HG02759 (cell line): ENCODE measurements at regions not wholly inside any gene's neighbourhood (a gene's known extent, or its start where the extent isn't known, plus 50 kb on each side); places are given as distances from the start of the nearest gene placed in this dataset.

Experiments used
- ATAC-seq: cut with Tn5 transposase; IDR thresholded peaks from one replicate; pipeline ENCODE4 v1.9.1; 2021; ENCODE audit warnings: mild to moderate bottlenecking, moderate library complexity; ENCODE audit not compliant: unreplicated experiment

GRCh38 chr6:139595183-139595582 is 220.7 kb upstream of the CITED2 start:
- no peak for ATAC-seq

DNA sequence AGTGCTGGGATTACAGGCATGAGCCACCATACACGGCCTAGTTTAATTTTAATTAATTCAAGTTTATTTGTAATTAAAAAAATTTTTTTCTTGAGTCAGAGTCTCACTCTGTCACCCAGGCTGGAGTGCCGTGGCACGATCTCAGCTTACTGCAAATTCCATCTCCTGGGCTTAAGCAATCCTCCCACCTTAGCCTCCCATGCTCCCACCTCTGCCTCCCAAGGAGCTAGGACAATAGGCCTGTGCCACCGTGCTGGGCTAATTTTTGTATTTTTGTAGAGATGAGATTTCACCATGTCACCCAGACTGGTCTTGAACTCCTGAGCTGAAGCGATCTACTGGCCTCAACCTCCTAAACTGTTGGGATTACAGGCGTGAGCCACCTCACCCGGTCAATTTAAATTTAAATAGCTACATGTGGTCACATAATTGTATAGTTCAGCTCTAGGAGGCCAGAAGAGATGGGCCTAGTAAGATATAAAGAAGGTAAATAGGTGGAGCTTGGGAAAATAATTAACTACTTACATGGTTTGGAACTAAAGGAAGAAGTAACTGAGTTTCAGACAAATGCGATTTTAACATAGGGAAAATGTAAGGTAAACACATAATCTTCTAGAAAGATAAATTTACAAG is 220.0 kb upstream of the CITED2 start:
- no peak for ATAC-seq

- no peak for ATAC-seq
These were observed 218.6 kb upstream of the CITED2 start for GRCh38 chr6:139593081-139593480.

DNA sequence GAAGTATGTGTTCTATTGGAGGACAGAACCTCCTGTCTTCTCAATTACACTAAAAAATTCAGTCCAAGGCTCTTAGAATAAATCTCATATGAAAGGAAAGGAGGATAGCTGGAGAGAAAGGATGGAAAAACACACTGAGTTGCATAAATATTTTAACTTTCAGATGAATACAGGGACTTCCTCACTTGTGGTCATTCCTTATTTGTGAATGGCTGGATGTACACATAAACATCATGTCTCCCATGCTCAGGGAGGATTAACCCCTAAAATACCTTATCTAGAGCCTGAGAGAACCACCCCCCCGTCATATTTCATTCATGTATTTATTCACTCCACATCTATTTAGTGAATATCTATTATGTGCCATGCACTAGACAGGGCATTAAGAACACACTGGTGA is 217.6 kb upstream of the CITED2 start:
- ATAC-seq: no peak

DNA sequence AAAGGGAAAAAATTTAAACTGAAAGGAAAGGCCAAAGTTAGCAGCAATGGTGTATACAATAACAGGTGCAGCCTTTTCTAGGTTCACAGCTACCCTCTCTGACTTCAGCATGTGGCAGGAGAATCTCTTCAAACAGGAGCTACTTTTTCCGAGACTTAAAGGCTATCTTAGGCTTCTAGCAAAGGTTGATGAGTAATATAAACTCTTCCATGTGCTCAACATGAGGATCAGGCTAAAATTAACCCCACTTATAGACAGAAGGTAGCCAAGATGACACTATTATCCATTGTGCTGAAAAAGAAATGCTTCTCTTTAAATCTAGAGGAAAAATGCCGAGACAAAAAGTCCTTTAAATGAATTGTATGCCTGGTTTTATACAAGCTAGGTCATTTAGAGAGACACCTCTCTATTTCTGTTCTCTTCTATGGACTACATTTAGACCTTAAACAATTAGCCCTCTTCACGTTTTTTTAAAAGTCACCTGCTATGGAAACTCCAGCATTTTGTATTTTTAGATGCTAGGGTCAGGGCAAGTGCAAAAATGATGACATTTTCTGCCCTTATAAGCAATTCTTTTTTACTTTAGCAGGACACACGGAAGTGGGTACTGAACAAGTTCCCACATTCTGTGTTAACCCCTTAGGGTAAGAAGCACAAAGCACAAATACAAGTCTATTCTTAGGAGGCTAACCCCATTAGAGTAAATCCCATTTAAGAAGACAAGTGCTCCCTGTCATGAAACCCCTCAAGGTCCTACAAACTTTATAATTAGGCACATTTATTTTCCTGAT is 216.8 kb upstream of the CITED2 start:
- no peak for ATAC-seq

- no peak for ATAC-seq
These were observed 215.8 kb upstream of the CITED2 start for GRCh38 chr6:139590206-139590605.

DNA sequence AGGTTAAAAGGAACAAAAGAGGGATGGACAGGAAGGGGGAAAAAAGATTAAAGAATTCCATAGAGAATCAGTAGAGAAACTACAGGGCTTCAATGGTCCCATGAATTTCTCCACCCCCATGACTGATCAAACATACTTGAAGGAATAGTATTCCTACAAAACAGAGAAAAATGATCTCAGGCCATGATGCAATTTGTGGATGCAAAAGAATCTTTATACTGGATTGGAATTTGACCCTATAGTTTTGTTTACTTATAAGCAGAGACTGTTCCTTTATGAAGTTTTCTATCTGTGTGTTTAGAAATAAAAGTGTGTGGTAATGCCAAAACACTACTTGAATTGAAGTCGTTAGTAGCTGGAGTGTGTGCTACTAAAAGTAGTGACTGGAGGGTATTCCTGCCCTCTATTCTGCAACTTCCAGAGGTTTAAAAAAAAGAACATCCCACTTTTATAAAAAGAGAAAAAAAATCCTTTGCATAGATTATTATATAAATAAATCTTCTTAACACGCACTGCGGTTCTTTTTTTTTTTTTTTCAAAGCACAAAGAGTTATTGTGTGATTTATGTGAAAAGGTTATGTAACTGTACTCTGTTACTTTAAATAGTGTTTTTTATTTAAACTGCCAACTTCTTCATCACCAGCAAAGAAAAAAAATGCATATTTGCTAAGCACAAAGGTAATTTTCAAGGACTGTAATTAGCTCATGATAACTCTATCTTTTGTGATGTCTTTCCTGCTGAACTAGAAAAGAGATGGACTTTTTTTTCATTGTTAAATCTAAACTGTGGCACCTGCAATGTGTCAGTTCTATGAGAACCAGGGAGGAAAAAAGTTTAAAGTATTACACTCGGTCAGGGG is 214.5 kb upstream of the CITED2 start:
- no peak for ATAC-seq

GRCh38 chr6:139588076-139588639 is 213.7 kb upstream of the CITED2 start:
- no peak for ATAC-seq

- ATAC-seq: no peak
These were observed 213.0 kb upstream of the CITED2 start for GRCh38 chr6:139587469-139587868.

GRCh38 chr6:139586273-139586672 is 211.8 kb upstream of the CITED2 start:
- no peak for ATAC-seq

GRCh38 chr6:139584599-139584998 is 210.2 kb upstream of the CITED2 start:
- ATAC-seq: no peak

DNA sequence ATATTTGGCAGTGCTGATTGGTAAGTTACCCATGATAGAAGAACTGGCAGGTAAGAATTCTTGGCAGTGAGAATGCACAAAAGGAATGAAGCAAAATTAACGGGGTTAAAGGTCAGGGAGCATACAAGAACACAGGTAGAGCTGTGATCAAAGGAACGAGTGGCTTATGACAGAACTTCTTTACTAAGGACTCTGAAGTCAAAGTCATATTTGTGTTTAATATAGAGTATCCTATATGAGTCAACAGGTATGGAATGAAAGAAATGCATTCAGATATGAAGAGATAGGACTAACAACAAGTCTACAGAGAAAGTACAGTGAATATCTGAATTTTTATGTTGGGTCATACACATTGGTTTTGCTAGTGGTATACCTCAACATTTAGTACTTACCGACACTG is 209.0 kb upstream of the CITED2 start:
- no peak for ATAC-seq

- ATAC-seq: no peak
These were observed 208.5 kb upstream of the CITED2 start for GRCh38 chr6:139582956-139583355.

GRCh38 chr6:139581485-139581865 is 207.0 kb upstream of the CITED2 start:
- ATAC-seq: no peak

- peak; percentile 90 for ATAC-seq
These were observed 206.4 kb upstream of the CITED2 start for GRCh38 chr6:139580592-139581484.

DNA sequence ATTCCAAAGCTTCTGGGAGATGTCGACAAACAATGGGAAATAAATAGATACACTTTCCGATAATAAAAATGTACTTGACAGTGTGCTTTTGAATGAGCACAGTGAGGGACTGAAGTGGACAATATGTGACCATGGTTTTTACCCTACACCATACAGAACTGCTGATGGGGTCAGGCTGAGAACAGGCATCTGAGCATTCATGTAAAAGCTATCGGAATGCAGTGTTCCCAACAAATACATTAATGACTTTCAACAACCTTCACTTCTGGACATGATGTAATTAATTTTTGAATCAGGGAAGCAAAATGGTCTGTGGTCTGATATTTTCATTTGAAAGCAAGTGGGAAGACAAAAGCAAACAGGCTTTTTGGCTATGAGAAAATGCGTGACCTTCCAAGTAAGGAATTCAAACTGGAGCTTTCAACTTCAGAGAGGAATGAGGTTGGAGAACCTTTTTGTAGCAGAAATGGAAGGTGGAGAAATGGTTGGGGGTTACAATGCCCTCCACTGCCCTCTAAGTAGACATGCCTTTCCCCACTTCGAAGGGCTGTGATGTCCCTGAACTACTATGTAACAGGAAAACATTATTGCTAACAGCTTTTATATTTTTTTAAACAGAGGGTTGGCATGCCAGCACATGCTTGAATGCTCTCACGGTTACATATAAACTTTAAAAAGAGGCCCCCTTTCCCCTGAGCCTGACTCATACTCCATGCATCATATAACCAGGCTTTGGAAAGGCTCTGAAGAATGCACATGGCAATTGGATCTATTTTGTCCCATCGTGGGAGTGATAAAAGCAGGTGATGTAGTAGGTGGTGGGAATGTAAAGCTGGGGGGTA is 203.5 kb upstream of the CITED2 start:
- ATAC-seq: no peak

- no peak for ATAC-seq
These were observed 202.8 kb upstream of the CITED2 start for GRCh38 chr6:139577124-139577762.

DNA sequence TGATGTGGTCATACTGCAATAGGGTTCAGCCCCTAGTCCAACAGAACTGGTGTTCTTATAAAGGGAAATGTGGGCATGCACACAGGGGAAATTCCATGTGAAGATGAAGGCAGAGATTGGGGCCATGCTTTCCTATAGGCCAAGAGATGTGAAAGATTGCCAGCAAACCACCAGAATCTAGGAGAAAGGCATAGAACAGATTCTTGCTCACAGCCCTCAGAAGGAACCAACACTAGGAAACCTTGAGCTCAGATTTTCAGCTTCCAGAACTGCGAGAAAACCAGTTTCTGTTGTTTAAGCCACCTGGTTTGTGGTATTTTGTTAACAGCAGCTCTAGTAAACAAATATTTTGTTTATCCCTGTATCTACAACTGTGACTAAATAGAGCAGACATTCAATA is 197.6 kb upstream of the CITED2 start:
- ATAC-seq: no peak

DNA sequence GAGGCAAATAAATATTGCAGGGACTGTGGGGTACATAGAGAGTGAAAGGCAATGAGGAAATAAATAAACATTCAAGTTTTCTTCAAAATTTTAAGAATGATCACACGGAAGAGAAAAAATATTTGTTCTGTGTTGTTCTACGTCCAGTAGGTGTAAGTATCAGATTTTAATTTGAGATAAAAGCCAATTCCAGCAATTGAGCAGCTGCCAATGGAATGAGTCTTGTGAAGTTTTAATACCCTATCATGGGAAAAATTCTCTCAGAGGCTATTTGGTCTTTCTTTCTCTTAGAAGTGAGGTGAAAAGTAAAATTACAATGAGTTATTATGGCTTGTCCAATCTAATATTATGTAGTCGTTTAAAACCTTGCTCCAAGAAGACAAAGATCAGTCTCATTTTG is 195.7 kb upstream of the CITED2 start:
- no peak for ATAC-seq
